Panc1 (cell line): ENCODE measurements at regions not wholly inside any gene's neighbourhood (a gene's known extent, or its start where the extent isn't known, plus 50 kb on each side); places are given as distances from the start of the nearest gene placed in this dataset.

Experiments used
- CTCF ChIP-seq: fragments of 450-650 bp; IDR thresholded peaks from 2 replicates; pipeline ENCODE4 v1.5.1; 2017; ENCODE audit warnings: mild to moderate bottlenecking
- POLR2AphosphoS5 ChIP-seq: IDR thresholded peaks from 2 replicates; pipeline ENCODE4 v1.6.1; 2012; ENCODE audit warnings: mild to moderate bottlenecking, low read depth, low read length, moderate library complexity
- SIN3A ChIP-seq: IDR thresholded peaks from 2 replicates; pipeline ENCODE4 v1.6.1; 2012; ENCODE audit warnings: low read depth, mild to moderate bottlenecking, low read length, moderate library complexity, borderline replicate concordance; ENCODE audit not compliant: insufficient read depth

GRCh38 chr17:51401279-51401678, 140.9 kb downstream of the UTP18 start:
- TF ChIP-seq CTCF (no peak), POLR2AphosphoS5 (no peak), SIN3A (no peak)
